ENCODE measurements at regions not wholly inside any gene's neighbourhood (a gene's known extent, or its start where the extent isn't known, plus 50 kb on each side); places are given as distances from the start of the nearest gene placed in this dataset.

DNA sequence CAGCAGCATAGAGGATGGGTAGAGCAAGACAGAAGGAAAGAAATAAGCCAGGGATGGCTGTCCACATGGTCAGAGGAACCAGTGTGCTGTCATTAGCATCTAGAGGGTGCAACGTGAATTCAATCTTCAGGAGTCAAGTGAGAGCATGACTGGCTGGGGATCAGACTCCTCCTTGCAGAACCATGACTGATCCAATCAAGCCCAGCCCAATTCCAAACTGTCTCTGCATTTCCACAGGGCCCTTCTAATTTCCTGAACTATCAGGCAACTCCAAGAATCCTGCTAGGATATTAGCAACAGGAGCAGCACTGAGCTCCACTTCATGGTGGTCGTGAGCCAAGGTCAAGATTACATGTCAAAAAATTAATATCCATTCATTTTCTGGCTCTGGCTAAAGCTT lies 166.8 kb upstream of the CAMK1G start:
- H3K27me3 Mint-ChIP-seq = peaks cover 14% of the 10 kb centered on the region
- no peaks in the 10 kb centered on the region for H3K9me3 Mint-ChIP-seq (ENCODE audit: low read depth)
- H3K4me1 Mint-ChIP-seq (ENCODE audit: low read depth) = peaks cover 2% of the 10 kb centered on the region
- no peak overlapping the region for H3K4me3 Mint-ChIP-seq (ENCODE audit: low read depth)
- no peak for DNase-seq (ENCODE audit: low spot score, unreplicated experiment)
- TF ChIP-seq CTCF (IDR thresholded peaks at IDR 0.05; ENCODE audit: unreplicated experiment) = no peak
- H3K36me3 Mint-ChIP-seq (ENCODE audit: insufficient read depth) = no peaks in the 10 kb centered on the region
- H3K27ac Mint-ChIP-seq = no peak overlapping the region

- no peak for TF ChIP-seq CTCF (IDR thresholded peaks at IDR 0.05; ENCODE audit: unreplicated experiment)
- Mint-ChIP-seq H3K27me3 (peaks cover 11% of the 10 kb centered on the region), H3K9me3 (ENCODE audit: low read depth) (no peaks in the 10 kb centered on the region), H3K27ac (no peak overlapping the region), H3K4me1 (ENCODE audit: low read depth) (peaks cover 9% of the 10 kb centered on the region), H3K36me3 (ENCODE audit: insufficient read depth) (no peaks in the 10 kb centered on the region), H3K4me3 (ENCODE audit: low read depth) (no peak overlapping the region)
- no peak for DNase-seq (ENCODE audit: low spot score, unreplicated experiment)
Observed at GRCh38 chr1:209417761-209418160, 165.8 kb upstream of the CAMK1G start.

GRCh38 chr1:209420276-209420675 lies 163.2 kb upstream of the CAMK1G start:
- Mint-ChIP-seq H3K4me1 (ENCODE audit: low read depth) (peaks cover 9% of the 10 kb centered on the region), H3K9me3 (ENCODE audit: low read depth) (no peaks in the 10 kb centered on the region), H3K36me3 (ENCODE audit: insufficient read depth) (no peaks in the 10 kb centered on the region), H3K4me3 (ENCODE audit: low read depth) (no peak overlapping the region), H3K27me3 (peaks cover 6% of the 10 kb centered on the region), H3K27ac (no peak overlapping the region)
- no peak for TF ChIP-seq CTCF (IDR thresholded peaks at IDR 0.05; ENCODE audit: unreplicated experiment)
- no peak for DNase-seq (ENCODE audit: low spot score, unreplicated experiment)

GRCh38 chr1:209421186-209421585 lies 162.3 kb upstream of the CAMK1G start:
- Mint-ChIP-seq H3K27me3 (peaks cover 3% of the 10 kb centered on the region), H3K9me3 (ENCODE audit: low read depth) (no peaks in the 10 kb centered on the region), H3K36me3 (ENCODE audit: insufficient read depth) (no peaks in the 10 kb centered on the region), H3K27ac (no peak overlapping the region), H3K4me3 (ENCODE audit: low read depth) (no peak overlapping the region), H3K4me1 (ENCODE audit: low read depth) (peaks cover 10% of the 10 kb centered on the region)
- TF ChIP-seq CTCF (IDR thresholded peaks at IDR 0.05; ENCODE audit: unreplicated experiment) = no peak
- no peak for DNase-seq (ENCODE audit: low spot score, unreplicated experiment)

DNA sequence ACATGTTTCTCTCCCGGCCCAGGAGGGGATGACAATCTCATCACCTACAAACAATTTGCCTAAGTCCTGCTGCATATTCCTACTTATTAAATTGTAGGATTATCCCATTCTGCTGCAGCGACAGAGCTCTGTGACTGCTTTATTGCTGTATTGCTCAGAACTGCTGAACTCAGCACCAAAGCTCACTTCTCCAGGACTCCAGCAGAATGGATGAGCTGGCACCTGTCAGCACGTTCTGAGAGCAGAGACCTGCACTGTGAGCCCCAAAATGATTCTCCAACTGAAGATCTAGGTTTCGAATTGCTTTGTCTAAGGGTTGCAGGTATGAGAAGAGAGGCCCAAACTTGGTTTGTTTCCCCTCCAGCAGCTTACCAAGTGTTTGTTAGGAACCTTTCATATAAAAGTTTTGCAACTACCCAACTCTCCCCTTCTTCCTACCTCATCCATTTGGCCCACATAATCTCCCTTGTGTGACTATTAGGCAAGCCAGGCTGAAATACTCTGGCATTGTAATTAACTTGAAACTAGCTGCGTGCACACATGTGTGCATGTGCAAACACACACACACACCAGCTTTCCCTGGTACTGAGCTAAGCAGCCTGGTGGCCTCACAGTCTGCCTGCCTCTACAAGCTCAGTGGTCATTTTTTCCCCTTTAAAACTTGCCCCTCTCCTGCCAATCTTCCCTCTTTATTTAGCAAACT lies 161.4 kb upstream of the CAMK1G start:
- no peak overlapping the region for H3K4me3 Mint-ChIP-seq (ENCODE audit: low read depth)
- no peaks in the 10 kb centered on the region for H3K36me3 Mint-ChIP-seq (ENCODE audit: insufficient read depth)
- no peaks in the 10 kb centered on the region for H3K9me3 Mint-ChIP-seq (ENCODE audit: low read depth)
- no peak for TF ChIP-seq CTCF (IDR thresholded peaks at IDR 0.05; ENCODE audit: unreplicated experiment)
- peaks cover 2% of the 10 kb centered on the region for H3K27me3 Mint-ChIP-seq
- no peak for DNase-seq (ENCODE audit: low spot score, unreplicated experiment)
- H3K4me1 Mint-ChIP-seq (ENCODE audit: low read depth) = peaks cover 10% of the 10 kb centered on the region
- no peak overlapping the region for H3K27ac Mint-ChIP-seq
